K562 (cell line): ENCODE measurements at regions not wholly inside any gene's neighbourhood (a gene's known extent, or its start where the extent isn't known, plus 50 kb on each side); places are given as distances from the start of the nearest gene placed in this dataset.

Source experiments
- ATAC-seq: fragments of 200-7000 bp; cut with Tn5 transposase; 3 replicates; pipeline ENCODE4 v1.9.1; 2020; ENCODE audit warnings: moderate library complexity
- BruUV-seq: library from RNA; stranded (reverse); fragments of 400-500 nt; replicated peaks from 2 replicates; lab custom pipeline; 2021; lab: Mats Ljungman, UMichigan
- CTCF ChIA-PET: fragments of 300-600 bp; formaldehyde crosslinking; extraction: SDS; loops from one replicate; lab custom pipeline; 2021; ENCODE audit warnings: low intra/inter-chr PET ratio; lab: Yijun Ruan, JAX
- POLR2A ChIA-PET: fragments of 300-600, 350-650 bp; sonication (Branson Sonifier 250); formaldehyde crosslinking; extraction: SDS; loops from one replicate; lab custom pipeline; 2021; ENCODE audit warnings: antibody characterized with exemption, inconsistent platforms; lab: Yijun Ruan, JAX
- DNase-seq, 4 experiments: peaks; one replicate each; pipeline versions ENCODE4 v3.0.0 to v3.0.0-alpha.2; 2011 to 2018; ENCODE audit warnings: low spot score in 3 of 4, mixed read lengths in 3 of 4; ENCODE audit errors: extremely low read depth in 1 of 4
- FAIRE-seq: peaks from 2 replicates; lab custom pipeline; 2011; peaks lifted over from hg19 to GRCh38; lab: Jason Lieb, UNC
- H2AFZ ChIP-seq: 2 replicates; pipeline ENCODE4 v1.6.0; 2011; ENCODE audit warnings: low read depth, low read length, control low read depth, inconsistent platforms
- H3K27ac ChIP-seq: fragments of 200-600 bp; 3 replicates; pipeline ENCODE4 v1.8.0; 2011; ENCODE audit warnings: low read depth, mild to moderate bottlenecking, control low read depth, inconsistent platforms, low read length, moderate library complexity, mixed read lengths; ENCODE audit errors: extremely low read depth
- H3K27me3 ChIP-seq, 2 experiments: fragments of 300-600 bp in 1 of 2; 2 replicates in 1 of 2; 3 replicates in 1 of 2; pipeline versions ENCODE4 v1.6.0 to v1.8.0; 2011; ENCODE audit warnings: inconsistent platforms in 2 of 2, low read length in 2 of 2, mild to moderate bottlenecking in 1 of 2, mixed read lengths in 1 of 2, moderate library complexity in 1 of 2; ENCODE audit not compliant: control insufficient read depth in 2 of 2, insufficient read depth in 2 of 2
- H3K36me3 ChIP-seq: fragments of 300-600 bp; 3 replicates; pipeline ENCODE4 v1.8.0; 2011; ENCODE audit warnings: mild to moderate bottlenecking, low read length, inconsistent platforms; ENCODE audit not compliant: control insufficient read depth, insufficient read depth
- H3K4me1 ChIP-seq, 2 experiments: fragments of 200-600 bp in 1 of 2; replicated peaks in 1 of 2; 2 replicates in 1 of 2; 3 replicates in 1 of 2; pipeline versions ENCODE4 v1.5.1 to v1.8.0; 2011; ENCODE audit warnings: inconsistent platforms in 2 of 2, low read length in 2 of 2, mild to moderate bottlenecking in 1 of 2, mixed read lengths in 1 of 2, moderate library complexity in 1 of 2; ENCODE audit not compliant: control insufficient read depth in 2 of 2, insufficient read depth in 2 of 2
- H3K4me2 ChIP-seq: 2 replicates; pipeline ENCODE4 v1.6.1; 2011; ENCODE audit warnings: low read length, control low read depth, inconsistent platforms, mixed read lengths; ENCODE audit not compliant: insufficient read depth
- H3K4me3 ChIP-seq: fragments of 200-600 bp; sonication (generic), shearing (Covaris generic); 2 replicates; pipeline ENCODE4 v1.5.1; 2016; ENCODE audit warnings: control low read depth, inconsistent platforms
- H3K79me2 ChIP-seq: fragments of 200-600 bp; 3 replicates; pipeline ENCODE4 v1.8.0; 2011; ENCODE audit warnings: low read length, inconsistent platforms; ENCODE audit not compliant: control insufficient read depth, insufficient read depth
- H3K9ac ChIP-seq, 2 experiments: 2 replicates each; pipeline versions ENCODE4 v1.6.0 to v1.6.1; 2011; ENCODE audit warnings: low read depth in 2 of 2, low read length in 2 of 2, control low read depth in 1 of 2, inconsistent platforms in 1 of 2, mild to moderate bottlenecking in 1 of 2, mixed read lengths in 1 of 2; ENCODE audit not compliant: insufficient read depth in 1 of 2
- H3K9me1 ChIP-seq: one replicate; pipeline ENCODE4 v1.6.0; 2011; ENCODE audit warnings: inconsistent platforms, mild to moderate bottlenecking, low read length, moderate library complexity; ENCODE audit not compliant: control insufficient read depth, insufficient read depth
- H3K9me3 ChIP-seq: replicated peaks from 2 replicates; pipeline ENCODE4 v1.5.1; 2011; ENCODE audit warnings: low read depth, low read length, inconsistent platforms; ENCODE audit not compliant: control insufficient read depth, insufficient read depth
- H4K20me1 ChIP-seq: replicated peaks from 2 replicates; pipeline ENCODE4 v1.6.1; 2011; ENCODE audit warnings: low read length, inconsistent platforms, mixed read lengths; ENCODE audit not compliant: control insufficient read depth, insufficient read depth
- ARID1B ChIP-seq: fragments of 450-650 bp; IDR thresholded peaks from 2 replicates; pipeline ENCODE4 v1.6.1; 2016; ENCODE audit warnings: antibody characterized with exemption, mild to moderate bottlenecking, inconsistent platforms
- ARNT ChIP-seq, 2 experiments: fragments of 450-650 bp; IDR thresholded peaks; 2 replicates each; pipeline ENCODE4 v1.6.1; 2016; ENCODE audit warnings: mild to moderate bottlenecking in 1 of 2
- BRD4 ChIP-seq: fragments of 200-600 bp; sonication (generic); IDR thresholded peaks from 2 replicates; pipeline ENCODE4 v1.6.1; 2017; ENCODE audit warnings: inconsistent platforms
- ESRRA ChIP-seq: fragments of 450-650 bp; IDR thresholded peaks from 2 replicates; pipeline ENCODE4 v1.6.1; 2014; ENCODE audit warnings: low read depth, mild to moderate bottlenecking, moderate library complexity, borderline replicate concordance
- FOXJ2 ChIP-seq: fragments of 200-800 bp; sonication (Bioruptor generic); IDR thresholded peaks from 2 replicates; pipeline ENCODE4 v1.6.1; 2016; ENCODE audit warnings: missing genetic modification characterization, missing compliant biosample characterization
- PURB ChIP-seq: sonication (generic); formaldehyde crosslinking; IDR thresholded peaks from 2 replicates; pipeline ENCODE4 v1.9.0; 2021; ENCODE audit warnings: low read depth, mild to moderate bottlenecking, missing genetic modification reagents
- ZNF23 ChIP-seq: fragments of 250-450 bp; sonication (Bioruptor Pico); IDR thresholded peaks from 2 replicates; pipeline ENCODE4 v1.4.0; 2020; ENCODE audit warnings: mild to moderate bottlenecking
- ZNF395 ChIP-seq: fragments of 200-800 bp; sonication (Bioruptor generic); IDR thresholded peaks from 2 replicates; pipeline ENCODE4 v1.6.1; 2017; ENCODE audit warnings: missing genetic modification characterization, missing compliant biosample characterization
- in situ Hi-C: fragments of 300-500 bp; cut with MboI; formaldehyde crosslinking; loops from 4 replicates; pipeline ENCODE4 v1.15.0; 2018; ENCODE audit warnings: inconsistent platforms, mixed read lengths
- intact Hi-C: fragments of 100-400 bp; cut with micrococcal nuclease; formaldehyde crosslinking; loops from 2 replicates; pipeline ENCODE4 v1.14.2; 2022

- no TSS peak for BruUV-seq
- no peak for DNase-seq
- TF ChIP-seq ZNF395 (CRISPR knock-in tag) (no peak), BRD4 (no peak), ARNT (IDR thresholded peaks at IDR 0.05) (no peak), ESRRA (no peak), FOXJ2 (tag) (no peak), PURB (CRISPR knock-in tag) (no peak), ZNF23 (no peak), ARID1B (no peak)
- TF ChIP-seq, all 486 proteins: peak for 0
- CTCF ChIA-PET = no interaction called here
- Histone ChIP-seq H3K9me1 (no peaks in the 10 kb centered on the region), H3K4me3 (no peak overlapping the region), H3K9me3 (0 out of 2 replicates have a peak, but pooled peaks cover 3% of the 10 kb centered on the region), H3K36me3 (no peaks in the 10 kb centered on the region), H3K79me2 (no peaks in the 10 kb centered on the region), H3K9ac (no peak overlapping the region), H3K4me1 (no peaks in the 10 kb centered on the region), H3K27me3 (no peaks in the 10 kb centered on the region), H4K20me1 (no peaks in the 10 kb centered on the region), H2AFZ (no peak overlapping the region), H3K4me2 (no peak overlapping the region), H3K27ac (no peak overlapping the region)
- POLR2A ChIA-PET = no interaction called here
- in situ Hi-C loops = no loop called here
- intact Hi-C loops = no loop called here
- no peak for FAIRE-seq
- ATAC-seq = no peak
Measured at GRCh38 chr3:145248928-145249327, 912.1 kb downstream of the PLOD2 start.
